ENCODE measurements at regions not wholly inside any gene's neighbourhood (a gene's known extent, or its start where the extent isn't known, plus 50 kb on each side); places are given as distances from the start of the nearest gene placed in this dataset.

- TF ChIP-seq REST (IDR thresholded peaks at IDR 0.05; ENCODE audit: insufficient read depth in 1 of 2, low read depth in 2 of 2, low read length in 2 of 2) (no peak), POLR2AphosphoS5 (IDR thresholded peaks at IDR 0.05; ENCODE audit: low read depth, low read length) (no peak), TAF1 (IDR thresholded peaks at IDR 0.05; ENCODE audit: borderline replicate concordance, insufficient read depth, low read length) (no peak), SIN3A (IDR thresholded peaks at IDR 0.05; ENCODE audit: borderline replicate concordance, insufficient read depth, low read length) (no peak)
These were observed 455.9 kb downstream of the RNF144A start for GRCh38 chr2:7373156-7373555.
